WTC11 (cell line): ENCODE measurements at regions not wholly inside any gene's neighbourhood (a gene's known extent, or its start where the extent isn't known, plus 50 kb on each side); places are given as distances from the start of the nearest gene placed in this dataset.

ENCODE experiments used
- AFF4 ChIP-seq: sonication (generic); formaldehyde crosslinking; IDR thresholded peaks from 2 replicates; pipeline ENCODE4 v1.8.1; 2023; ENCODE audit warnings: mild to moderate bottlenecking, missing genetic modification reagents, borderline replicate concordance
- ELF4 ChIP-seq: sonication (generic); formaldehyde crosslinking; IDR thresholded peaks from 2 replicates; pipeline ENCODE4 v1.8.1; 2022; ENCODE audit warnings: low read depth, mild to moderate bottlenecking, moderate library complexity, missing genetic modification reagents
- MAX ChIP-seq: sonication (generic); formaldehyde crosslinking; IDR thresholded peaks from 2 replicates; pipeline ENCODE4 v1.8.0; 2022; ENCODE audit warnings: mild to moderate bottlenecking, missing genetic modification reagents
- PRDM15 ChIP-seq: sonication (generic); formaldehyde crosslinking; IDR thresholded peaks from 2 replicates; pipeline ENCODE4 v1.8.0; 2022; ENCODE audit warnings: missing genetic modification reagents
- USF2 ChIP-seq: sonication (generic); formaldehyde crosslinking; IDR thresholded peaks from 2 replicates; pipeline ENCODE4 v1.8.1; 2023; ENCODE audit warnings: mild to moderate bottlenecking, missing genetic modification reagents, moderate library complexity
- ZNF263 ChIP-seq: sonication (generic); formaldehyde crosslinking; IDR thresholded peaks from 2 replicates; pipeline ENCODE4 v1.8.1; 2022; ENCODE audit warnings: low read depth, mild to moderate bottlenecking, moderate library complexity, missing genetic modification reagents
- ZNF423 ChIP-seq: fragments of 250-450 bp; sonication (Bioruptor Pico); IDR thresholded peaks from 2 replicates; pipeline ENCODE4 v2.1.2; 2022; ENCODE audit warnings: mild to moderate bottlenecking, moderate library complexity
- TF ChIP-seq, protein P1 (sequence below): fragments of 200-600 bp; IDR thresholded peaks from 2 replicates; pipeline ENCODE4 v1.8.0; 2022; ENCODE audit warnings: antibody characterized with exemption
- TF ChIP-seq, protein P2 (sequence below): sonication (generic); formaldehyde crosslinking; IDR thresholded peaks from 2 replicates; pipeline ENCODE4 v1.8.0; 2023; ENCODE audit warnings: missing genetic modification reagents
- TF ChIP-seq, protein P3 (sequence below): sonication (generic); formaldehyde crosslinking; IDR thresholded peaks from 2 replicates; pipeline ENCODE4 v1.8.1; 2022; ENCODE audit warnings: low read depth, mild to moderate bottlenecking, moderate library complexity, missing genetic modification reagents, borderline replicate concordance
- TF ChIP-seq, protein P4 (sequence below): sonication (generic); formaldehyde crosslinking; IDR thresholded peaks from 2 replicates; pipeline ENCODE4 v1.8.1; 2023; ENCODE audit warnings: mild to moderate bottlenecking, moderate library complexity, missing genetic modification reagents

DNA sequence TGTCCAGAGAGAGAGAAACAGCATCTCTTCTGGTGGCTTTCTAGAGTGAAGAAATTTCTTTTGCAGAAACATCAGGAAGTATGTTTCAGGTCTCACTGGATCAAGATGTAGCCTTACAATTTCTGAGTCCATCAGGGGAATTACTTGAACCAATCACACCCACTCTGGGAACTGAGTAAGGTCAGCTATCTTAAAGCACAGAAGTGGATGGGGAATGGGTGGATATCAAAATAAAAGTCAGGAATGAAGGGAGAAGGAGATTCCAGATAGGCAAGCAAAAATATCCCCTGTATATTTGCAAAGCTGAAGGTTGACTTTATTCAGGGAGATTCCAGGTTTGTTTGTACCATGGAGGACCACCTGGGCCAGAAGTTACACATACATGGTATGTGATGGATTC, 188.0 kb downstream of the CYRIA start:
- TF ChIP-seq, protein P1, sequence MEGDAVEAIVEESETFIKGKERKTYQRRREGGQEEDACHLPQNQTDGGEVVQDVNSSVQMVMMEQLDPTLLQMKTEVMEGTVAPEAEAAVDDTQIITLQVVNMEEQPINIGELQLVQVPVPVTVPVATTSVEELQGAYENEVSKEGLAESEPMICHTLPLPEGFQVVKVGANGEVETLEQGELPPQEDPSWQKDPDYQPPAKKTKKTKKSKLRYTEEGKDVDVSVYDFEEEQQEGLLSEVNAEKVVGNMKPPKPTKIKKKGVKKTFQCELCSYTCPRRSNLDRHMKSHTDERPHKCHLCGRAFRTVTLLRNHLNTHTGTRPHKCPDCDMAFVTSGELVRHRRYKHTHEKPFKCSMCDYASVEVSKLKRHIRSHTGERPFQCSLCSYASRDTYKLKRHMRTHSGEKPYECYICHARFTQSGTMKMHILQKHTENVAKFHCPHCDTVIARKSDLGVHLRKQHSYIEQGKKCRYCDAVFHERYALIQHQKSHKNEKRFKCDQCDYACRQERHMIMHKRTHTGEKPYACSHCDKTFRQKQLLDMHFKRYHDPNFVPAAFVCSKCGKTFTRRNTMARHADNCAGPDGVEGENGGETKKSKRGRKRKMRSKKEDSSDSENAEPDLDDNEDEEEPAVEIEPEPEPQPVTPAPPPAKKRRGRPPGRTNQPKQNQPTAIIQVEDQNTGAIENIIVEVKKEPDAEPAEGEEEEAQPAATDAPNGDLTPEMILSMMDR, result no peak
- TF ChIP-seq, protein P2, sequence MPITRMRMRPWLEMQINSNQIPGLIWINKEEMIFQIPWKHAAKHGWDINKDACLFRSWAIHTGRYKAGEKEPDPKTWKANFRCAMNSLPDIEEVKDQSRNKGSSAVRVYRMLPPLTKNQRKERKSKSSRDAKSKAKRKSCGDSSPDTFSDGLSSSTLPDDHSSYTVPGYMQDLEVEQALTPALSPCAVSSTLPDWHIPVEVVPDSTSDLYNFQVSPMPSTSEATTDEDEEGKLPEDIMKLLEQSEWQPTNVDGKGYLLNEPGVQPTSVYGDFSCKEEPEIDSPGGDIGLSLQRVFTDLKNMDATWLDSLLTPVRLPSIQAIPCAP (CRISPR knock-in tag), result no peak
- TF ChIP-seq ELF4 (no peak), MAX (CRISPR knock-in tag) (no peak), USF2 (no peak), ZNF263 (CRISPR knock-in tag) (no peak), AFF4 (CRISPR knock-in tag) (no peak), ZNF423 (no peak), PRDM15 (CRISPR knock-in tag) (no peak)
- TF ChIP-seq, protein P3, sequence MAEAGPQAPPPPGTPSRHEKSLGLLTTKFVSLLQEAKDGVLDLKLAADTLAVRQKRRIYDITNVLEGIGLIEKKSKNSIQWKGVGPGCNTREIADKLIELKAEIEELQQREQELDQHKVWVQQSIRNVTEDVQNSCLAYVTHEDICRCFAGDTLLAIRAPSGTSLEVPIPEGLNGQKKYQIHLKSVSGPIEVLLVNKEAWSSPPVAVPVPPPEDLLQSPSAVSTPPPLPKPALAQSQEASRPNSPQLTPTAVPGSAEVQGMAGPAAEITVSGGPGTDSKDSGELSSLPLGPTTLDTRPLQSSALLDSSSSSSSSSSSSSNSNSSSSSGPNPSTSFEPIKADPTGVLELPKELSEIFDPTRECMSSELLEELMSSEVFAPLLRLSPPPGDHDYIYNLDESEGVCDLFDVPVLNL (CRISPR knock-in tag), result no peak
- TF ChIP-seq, protein P4, sequence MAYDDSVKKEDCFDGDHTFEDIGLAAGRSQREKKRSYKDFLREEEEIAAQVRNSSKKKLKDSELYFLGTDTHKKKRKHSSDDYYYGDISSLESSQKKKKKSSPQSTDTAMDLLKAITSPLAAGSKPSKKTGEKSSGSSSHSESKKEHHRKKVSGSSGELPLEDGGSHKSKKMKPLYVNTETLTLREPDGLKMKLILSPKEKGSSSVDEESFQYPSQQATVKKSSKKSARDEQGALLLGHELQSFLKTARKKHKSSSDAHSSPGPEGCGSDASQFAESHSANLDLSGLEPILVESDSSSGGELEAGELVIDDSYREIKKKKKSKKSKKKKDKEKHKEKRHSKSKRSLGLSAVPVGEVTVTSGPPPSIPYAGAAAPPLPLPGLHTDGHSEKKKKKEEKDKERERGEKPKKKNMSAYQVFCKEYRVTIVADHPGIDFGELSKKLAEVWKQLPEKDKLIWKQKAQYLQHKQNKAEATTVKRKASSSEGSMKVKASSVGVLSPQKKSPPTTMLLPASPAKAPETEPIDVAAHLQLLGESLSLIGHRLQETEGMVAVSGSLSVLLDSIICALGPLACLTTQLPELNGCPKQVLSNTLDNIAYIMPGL (CRISPR knock-in tag), result no peak
